ENCODE measurements at regions not wholly inside any gene's neighbourhood (a gene's known extent, or its start where the extent isn't known, plus 50 kb on each side); places are given as distances from the start of the nearest gene placed in this dataset.

- TF ChIP-seq GATA1 (IDR thresholded peaks at IDR 0.05; ENCODE audit: low read depth, low read length) (no peak), POLR2A (IDR thresholded peaks at IDR 0.05; ENCODE audit: low read length) (no peak)
These were observed 488.3 kb downstream of the CCDC85A start for GRCh38 chr2:56671973-56672569.

Data from erythroblast (primary cell).